Nephron progenitor cell (in vitro differentiated cells): ENCODE measurements at regions not wholly inside any gene's neighbourhood (a gene's known extent, or its start where the extent isn't known, plus 50 kb on each side); places are given as distances from the start of the nearest gene placed in this dataset.

ENCODE experiments used
- DNase-seq: peaks from one replicate; pipeline ENCODE4 v3.0.0; 2021
- H3K27ac Mint-ChIP-seq: 2 replicates; pipeline ENCODE4 v1.8.0; 2021; ENCODE audit warnings: mild to moderate bottlenecking, moderate library complexity, mixed read lengths
- H3K27me3 Mint-ChIP-seq: 2 replicates; pipeline ENCODE4 v1.8.0; 2021; ENCODE audit warnings: mild to moderate bottlenecking, low read depth, mixed read lengths; ENCODE audit not compliant: poor library complexity
- H3K36me3 Mint-ChIP-seq: 2 replicates; pipeline ENCODE4 v1.8.0; 2021; ENCODE audit warnings: low read depth, mixed read lengths
- H3K4me1 Mint-ChIP-seq: 2 replicates; pipeline ENCODE4 v1.8.0; 2021; ENCODE audit warnings: mixed read lengths
- H3K4me3 Mint-ChIP-seq: 2 replicates; pipeline ENCODE4 v1.8.0; 2021; ENCODE audit warnings: mild to moderate bottlenecking, moderate library complexity, mixed read lengths
- H3K9me3 Mint-ChIP-seq: 2 replicates; pipeline ENCODE4 v1.8.0; 2021; ENCODE audit warnings: mild to moderate bottlenecking, moderate library complexity, mixed read lengths
- CTCF ChIP-seq: fragments of 200-600 bp; sonication (generic); IDR thresholded peaks from 2 replicates; pipeline ENCODE4 v1.5.0; 2021; ENCODE audit warnings: antibody characterized with exemption

- no peaks in the 10 kb centered on the region for H3K4me1 Mint-ChIP-seq
- no peak for DNase-seq
- no peaks in the 10 kb centered on the region for H3K36me3 Mint-ChIP-seq
- no peak for TF ChIP-seq CTCF
- no peaks in the 10 kb centered on the region for H3K9me3 Mint-ChIP-seq
- no peak overlapping the region for H3K27ac Mint-ChIP-seq
- H3K27me3 Mint-ChIP-seq: peaks cover 38% of the 10 kb centered on the region
- H3K4me3 Mint-ChIP-seq: no peak overlapping the region
Observed at GRCh38 chr17:5635949-5636348, 51.6 kb upstream of the NLRP1 start.

GRCh38 chr17:5638596-5638995 lies 54.3 kb upstream of the NLRP1 start:
- Mint-ChIP-seq H3K4me3 (no peak overlapping the region), H3K36me3 (no peaks in the 10 kb centered on the region), H3K27me3 (peaks cover 45% of the 10 kb centered on the region), H3K27ac (no peak overlapping the region), H3K4me1 (no peaks in the 10 kb centered on the region), H3K9me3 (no peaks in the 10 kb centered on the region)
- TF ChIP-seq CTCF: no peak
- no peak for DNase-seq

GRCh38 chr17:5640726-5641125 lies 56.4 kb upstream of the NLRP1 start:
- Mint-ChIP-seq H3K9me3 (no peaks in the 10 kb centered on the region), H3K36me3 (no peaks in the 10 kb centered on the region), H3K27ac (no peak overlapping the region), H3K27me3 (peaks cover 52% of the 10 kb centered on the region), H3K4me3 (no peak overlapping the region), H3K4me1 (no peaks in the 10 kb centered on the region)
- TF ChIP-seq CTCF: no peak
- DNase-seq: no peak

- no peak for DNase-seq
- Mint-ChIP-seq H3K4me1 (no peaks in the 10 kb centered on the region), H3K27ac (no peak overlapping the region)
Observed at GRCh38 chr17:5642752-5643151, 58.4 kb upstream of the NLRP1 start.

GRCh38 chr17:5644065-5644464 lies 59.8 kb upstream of the NLRP1 start:
- no peaks in the 10 kb centered on the region for H3K9me3 Mint-ChIP-seq
- no peaks in the 10 kb centered on the region for H3K36me3 Mint-ChIP-seq
- no peaks in the 10 kb centered on the region for H3K4me1 Mint-ChIP-seq
- peaks cover 37% of the 10 kb centered on the region for H3K27me3 Mint-ChIP-seq
- H3K4me3 Mint-ChIP-seq: no peak overlapping the region
- H3K27ac Mint-ChIP-seq: no peak overlapping the region
- TF ChIP-seq CTCF: no peak
- DNase-seq: no peak

More at GRCh38 chr17:5642752-5643151, 58.4 kb upstream of the NLRP1 start:
- Mint-ChIP-seq H3K27me3 (peaks cover 44% of the 10 kb centered on the region), H3K36me3 (no peaks in the 10 kb centered on the region), H3K9me3 (no peaks in the 10 kb centered on the region), H3K4me3 (no peak overlapping the region)
- TF ChIP-seq CTCF: no peak

GRCh38 chr17:5651348-5651747 lies 67.0 kb upstream of the NLRP1 start:
- TF ChIP-seq CTCF: no peak
- Mint-ChIP-seq H3K4me3 (no peak overlapping the region), H3K27me3 (peaks cover 30% of the 10 kb centered on the region), H3K27ac (no peak overlapping the region), H3K36me3 (no peaks in the 10 kb centered on the region), H3K9me3 (peaks cover 35% of the 10 kb centered on the region), H3K4me1 (peaks cover 5% of the 10 kb centered on the region)
- DNase-seq: no peak
